Fibroblast of pulmonary artery (primary cell): ENCODE measurements at regions not wholly inside any gene's neighbourhood (a gene's known extent, or its start where the extent isn't known, plus 50 kb on each side); places are given as distances from the start of the nearest gene placed in this dataset.

ENCODE experiments used
- DNase-seq: peaks from one replicate; pipeline ENCODE4 v3.0.0-alpha.2; 2010; ENCODE audit warnings: low read depth
- H3K4me3 ChIP-seq: replicated peaks from 2 replicates; pipeline ENCODE4 v1.5.1; 2011; ENCODE audit warnings: low read depth, mild to moderate bottlenecking, control low read depth, low read length, moderate library complexity
- TF ChIP-seq, protein P1 (sequence below): IDR thresholded peaks from 2 replicates; pipeline ENCODE4 v1.5.1; 2011; ENCODE audit warnings: mild to moderate bottlenecking, control low read depth, low read length, inconsistent platforms; ENCODE audit errors: missing control alignments

DNA sequence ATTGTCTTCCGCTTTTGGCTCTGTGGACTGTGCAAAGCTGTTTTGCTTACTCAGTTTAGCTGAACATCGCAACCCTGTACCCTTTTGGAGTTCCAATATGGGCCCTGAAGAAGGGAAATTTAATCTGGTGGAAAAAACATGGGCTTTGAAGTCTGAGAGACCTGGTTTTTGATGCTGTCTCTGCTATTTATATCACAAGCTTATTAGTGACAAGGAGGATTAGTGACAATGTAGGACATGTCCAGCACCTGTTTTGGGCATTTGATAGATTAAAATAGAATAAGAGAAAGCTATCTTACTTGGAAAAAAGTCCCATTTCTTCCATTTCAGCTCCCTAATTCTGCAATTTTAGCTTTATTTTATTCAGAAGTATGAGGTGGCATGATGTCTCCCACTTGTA is 417.3 kb downstream of the SPRY1 start:
- TF ChIP-seq, protein P1, sequence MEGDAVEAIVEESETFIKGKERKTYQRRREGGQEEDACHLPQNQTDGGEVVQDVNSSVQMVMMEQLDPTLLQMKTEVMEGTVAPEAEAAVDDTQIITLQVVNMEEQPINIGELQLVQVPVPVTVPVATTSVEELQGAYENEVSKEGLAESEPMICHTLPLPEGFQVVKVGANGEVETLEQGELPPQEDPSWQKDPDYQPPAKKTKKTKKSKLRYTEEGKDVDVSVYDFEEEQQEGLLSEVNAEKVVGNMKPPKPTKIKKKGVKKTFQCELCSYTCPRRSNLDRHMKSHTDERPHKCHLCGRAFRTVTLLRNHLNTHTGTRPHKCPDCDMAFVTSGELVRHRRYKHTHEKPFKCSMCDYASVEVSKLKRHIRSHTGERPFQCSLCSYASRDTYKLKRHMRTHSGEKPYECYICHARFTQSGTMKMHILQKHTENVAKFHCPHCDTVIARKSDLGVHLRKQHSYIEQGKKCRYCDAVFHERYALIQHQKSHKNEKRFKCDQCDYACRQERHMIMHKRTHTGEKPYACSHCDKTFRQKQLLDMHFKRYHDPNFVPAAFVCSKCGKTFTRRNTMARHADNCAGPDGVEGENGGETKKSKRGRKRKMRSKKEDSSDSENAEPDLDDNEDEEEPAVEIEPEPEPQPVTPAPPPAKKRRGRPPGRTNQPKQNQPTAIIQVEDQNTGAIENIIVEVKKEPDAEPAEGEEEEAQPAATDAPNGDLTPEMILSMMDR = no peak
- H3K4me3 ChIP-seq = no peak overlapping the region
- no peak for DNase-seq

DNA sequence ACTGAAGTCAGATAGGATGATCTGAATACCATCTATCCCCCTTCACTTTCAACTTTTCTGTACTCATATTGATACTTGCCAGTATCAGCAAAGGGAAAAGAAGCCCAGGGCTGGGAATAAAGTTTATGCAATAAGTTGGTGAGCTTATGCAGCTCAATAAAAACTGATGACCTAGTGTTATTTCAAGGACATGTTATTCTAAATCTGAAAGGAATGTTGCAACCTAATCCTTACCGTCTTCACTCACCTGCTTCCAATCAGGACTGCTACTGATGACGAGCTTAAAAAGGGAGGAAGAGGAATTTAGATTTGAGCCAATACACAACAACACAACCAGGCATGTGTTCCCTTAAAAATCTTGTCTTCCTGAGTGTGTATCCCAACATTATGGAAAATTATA is 419.9 kb downstream of the SPRY1 start:
- no peak for DNase-seq
- TF ChIP-seq, protein P1 = no peak
- no peak overlapping the region for H3K4me3 ChIP-seq

DNA sequence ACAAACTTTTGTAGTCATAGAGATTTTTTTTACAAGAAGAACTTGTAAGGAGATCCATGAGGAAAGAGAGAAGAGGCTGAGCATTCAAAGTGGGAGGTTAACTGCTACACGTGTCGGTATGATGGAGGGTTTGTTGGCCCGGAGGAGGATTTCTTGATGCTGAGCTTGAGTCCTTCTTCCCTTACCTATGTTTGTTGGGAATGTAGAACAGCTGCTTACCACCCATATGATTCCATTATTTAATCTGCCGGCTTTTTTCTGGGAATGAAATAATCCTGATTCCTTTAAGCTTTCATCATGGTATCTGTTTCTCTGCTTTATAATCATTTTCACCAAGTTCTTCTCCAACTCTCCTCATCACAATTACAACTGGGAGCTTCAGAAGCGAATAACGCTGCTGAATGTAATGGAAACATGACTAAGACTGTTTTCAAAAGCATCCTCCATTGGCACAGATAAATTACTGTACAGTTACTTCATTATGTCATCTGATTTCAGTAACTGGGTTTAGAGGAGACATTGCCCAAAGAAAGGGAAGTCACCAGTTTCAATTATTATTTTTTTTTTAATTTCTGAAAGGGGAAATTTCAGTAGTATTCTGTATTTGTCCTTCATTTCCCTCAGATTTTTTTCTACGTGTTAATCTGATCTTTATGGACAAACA is 420.6 kb downstream of the SPRY1 start:
- no peak overlapping the region for H3K4me3 ChIP-seq
- DNase-seq = no peak
- TF ChIP-seq, protein P1 = no peak

DNA sequence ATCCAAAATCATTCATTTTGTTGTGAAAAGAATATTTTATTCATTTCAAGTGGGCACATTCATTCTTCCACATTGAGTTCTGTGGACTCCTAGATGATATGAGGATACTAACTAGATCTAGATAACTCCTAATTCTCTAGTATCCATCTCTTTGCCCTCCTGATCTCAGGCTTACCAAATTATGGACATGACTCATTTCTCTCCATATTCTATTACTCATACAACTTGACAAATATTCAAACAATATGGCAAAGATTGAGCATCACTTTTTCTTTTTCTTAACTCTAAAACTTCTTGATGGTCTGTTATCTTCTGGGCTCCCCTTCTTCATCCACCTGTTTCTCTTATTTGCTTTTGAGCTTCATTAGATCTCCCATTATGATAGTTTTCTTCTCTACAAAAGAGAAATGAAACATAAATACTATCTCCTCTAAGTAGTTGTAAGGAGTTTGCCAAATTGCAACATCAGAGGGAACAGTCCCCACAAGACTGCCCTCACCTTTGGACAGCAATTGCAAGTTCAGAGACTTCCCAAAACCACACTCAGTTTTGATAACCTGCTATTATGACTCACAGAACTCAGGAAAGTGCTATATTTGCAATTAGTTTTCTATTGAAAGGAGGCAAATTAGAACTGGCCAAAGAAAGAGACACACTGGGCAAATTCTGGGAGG is 422.9 kb downstream of the SPRY1 start:
- DNase-seq = peak; percentile 38
- TF ChIP-seq, protein P1 = no peak
- H3K4me3 ChIP-seq = no peak overlapping the region

DNA sequence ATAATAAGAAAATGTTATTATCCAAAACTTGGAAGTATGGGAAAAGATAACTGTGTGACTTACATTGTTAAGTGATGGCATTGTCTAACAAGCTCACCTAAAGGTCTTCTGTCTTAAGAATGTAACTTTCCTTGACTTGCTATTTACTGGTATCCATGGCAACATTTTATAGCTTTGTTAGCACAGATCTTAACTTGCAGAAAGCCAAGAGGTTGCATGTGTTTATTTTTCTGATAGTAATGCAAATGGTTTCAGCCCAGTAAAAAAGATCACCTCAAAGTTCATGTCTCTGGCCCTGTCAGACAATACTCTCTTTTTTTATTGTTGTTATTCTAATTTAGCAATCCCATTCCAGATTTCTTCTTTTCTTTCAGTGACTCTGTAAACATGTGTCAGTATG is 425.3 kb downstream of the SPRY1 start:
- H3K4me3 ChIP-seq = no peak overlapping the region
- peak; percentile 69 for DNase-seq
- TF ChIP-seq, protein P1 = no peak

DNA sequence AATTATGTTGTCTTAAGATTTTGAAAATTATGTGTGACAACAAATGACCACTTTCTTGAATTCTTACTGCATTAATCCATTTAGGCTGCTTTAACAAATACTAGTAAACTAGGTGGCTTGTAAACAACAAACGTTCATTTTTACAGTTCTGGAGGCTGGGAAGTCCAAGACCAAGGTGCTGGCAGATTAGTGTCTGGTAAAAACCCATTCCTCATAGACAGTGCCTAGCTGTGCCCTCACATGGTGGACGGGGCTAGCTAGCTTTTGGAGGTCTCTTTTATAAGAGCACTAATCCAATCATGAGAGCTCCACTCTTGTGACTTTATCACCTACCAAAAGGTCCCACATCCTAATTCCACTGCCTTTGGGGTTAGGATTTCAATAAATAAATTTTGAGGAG is 425.8 kb downstream of the SPRY1 start:
- no peak for DNase-seq
- TF ChIP-seq, protein P1 = no peak
- H3K4me3 ChIP-seq = no peak overlapping the region

DNA sequence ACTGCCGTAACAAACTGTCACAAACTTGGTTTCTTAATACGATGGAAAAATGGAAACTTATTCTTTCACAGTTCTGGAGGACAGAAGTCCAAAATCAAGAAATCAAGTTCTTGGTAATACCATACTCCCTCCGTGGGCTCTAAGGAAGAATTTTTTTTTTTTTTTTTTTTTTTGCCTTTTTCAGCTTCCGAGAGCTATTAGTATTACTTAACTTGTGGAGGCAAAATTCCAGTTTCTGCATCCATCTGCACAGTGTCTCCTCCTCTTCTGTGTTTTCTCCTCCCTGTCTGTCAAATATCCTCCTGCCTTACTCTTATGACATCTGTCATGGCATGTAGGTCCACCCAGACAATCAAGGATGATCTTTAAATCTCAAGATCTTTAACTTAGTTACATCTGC is 426.6 kb downstream of the SPRY1 start:
- TF ChIP-seq, protein P1 = no peak

More for the DNA sequence above, 426.6 kb downstream of the SPRY1 start:
- DNase-seq = no peak
- H3K4me3 ChIP-seq = no peak overlapping the region
